DND-41 (cell line): ENCODE measurements at regions not wholly inside any gene's neighbourhood (a gene's known extent, or its start where the extent isn't known, plus 50 kb on each side); places are given as distances from the start of the nearest gene placed in this dataset.
"Not testable (repeated sequence)": the region's sequence is repeated elsewhere in the genome, so short reads cannot be mapped to it uniquely, and the experiment has no call there.

Source experiments
- CTCF ChIP-seq: IDR thresholded peaks from 2 replicates; pipeline ENCODE4 v1.5.1; 2012; ENCODE audit warnings: borderline replicate concordance, low read length, moderate library complexity, mild to moderate bottlenecking; ENCODE audit not compliant: poor library complexity, severe bottlenecking; ENCODE audit errors: extremely low read depth
- EZH2 ChIP-seq: IDR thresholded peaks from 3 replicates; pipeline ENCODE4 v1.6.1; 2012; ENCODE audit warnings: borderline replicate concordance, low read depth, mild to moderate bottlenecking, moderate library complexity, low read length, inconsistent platforms; ENCODE audit not compliant: severe bottlenecking

- TF ChIP-seq CTCF, EZH2: not testable (repeated sequence)
Measured at GRCh38 chr16:59809488-59809887, 1075.4 kb upstream of the GOT2 start.
